Astrocyte (in vitro differentiated cells and primary cell): ENCODE measurements at regions not wholly inside any gene's neighbourhood (a gene's known extent, or its start where the extent isn't known, plus 50 kb on each side); places are given as distances from the start of the nearest gene placed in this dataset.

ENCODE experiments used
- DNase-seq: peaks from one replicate; pipeline ENCODE4 v3.0.0-alpha.2; 2010; ENCODE audit warnings: low read depth
- FAIRE-seq: peaks from 2 replicates; lab custom pipeline; 2011; peaks lifted over from hg19 to GRCh38; lab: Jason Lieb, UNC
- H2AFZ ChIP-seq: 2 replicates; pipeline ENCODE4 v1.6.0; 2012; ENCODE audit warnings: low read depth, low read length, inconsistent platforms
- H3K27ac ChIP-seq: 2 replicates; pipeline ENCODE4 v1.5.1; 2011; ENCODE audit warnings: low read depth, low read length, inconsistent platforms
- H3K27me3 ChIP-seq: 2 replicates; pipeline ENCODE4 v1.6.0; 2011; ENCODE audit warnings: low read length, inconsistent platforms; ENCODE audit not compliant: insufficient read depth
- H3K36me3 ChIP-seq: 2 replicates; pipeline ENCODE4 v1.5.1; 2011; ENCODE audit warnings: low read length, inconsistent platforms; ENCODE audit not compliant: insufficient read depth
- H3K4me1 ChIP-seq: 2 replicates; pipeline ENCODE4 v1.5.1; 2011; ENCODE audit warnings: low read length, inconsistent platforms; ENCODE audit not compliant: insufficient read depth
- H3K4me2 ChIP-seq: 2 replicates; pipeline ENCODE4 v1.6.0; 2012; ENCODE audit warnings: low read length, inconsistent platforms
- H3K4me3 ChIP-seq: 2 replicates; pipeline ENCODE4 v1.5.1; 2011; ENCODE audit warnings: low read depth, mild to moderate bottlenecking, low read length, inconsistent platforms; ENCODE audit not compliant: insufficient read depth
- H3K79me2 ChIP-seq: 2 replicates; pipeline ENCODE4 v1.6.0; 2012; ENCODE audit warnings: mild to moderate bottlenecking, low read length, inconsistent platforms; ENCODE audit not compliant: insufficient read depth
- H3K9ac ChIP-seq: 2 replicates; pipeline ENCODE4 v1.6.0; 2012; ENCODE audit warnings: mild to moderate bottlenecking, low read length, inconsistent platforms
- H3K9me3 ChIP-seq: 2 replicates; pipeline ENCODE4 v1.5.1; 2012; ENCODE audit warnings: low read depth, mild to moderate bottlenecking, low read length, inconsistent platforms; ENCODE audit not compliant: insufficient read depth
- H4K20me1 ChIP-seq: 2 replicates; pipeline ENCODE4 v1.6.0; 2012; ENCODE audit warnings: low read length, inconsistent platforms; ENCODE audit not compliant: insufficient read depth
- H3K27ac Mint-ChIP-seq: one replicate; pipeline ENCODE4 v1.8.0; 2021; ENCODE audit warnings: mild to moderate bottlenecking, mixed read lengths; ENCODE audit not compliant: unreplicated experiment
- H3K27me3 Mint-ChIP-seq: one replicate; pipeline ENCODE4 v1.8.0; 2021; ENCODE audit warnings: low read depth, mixed read lengths; ENCODE audit not compliant: unreplicated experiment
- H3K36me3 Mint-ChIP-seq: one replicate; pipeline ENCODE4 v1.8.0; 2021; ENCODE audit warnings: low read depth, mixed read lengths; ENCODE audit not compliant: unreplicated experiment
- H3K4me1 Mint-ChIP-seq: one replicate; pipeline ENCODE4 v1.8.0; 2021; ENCODE audit warnings: low read depth, mixed read lengths; ENCODE audit not compliant: unreplicated experiment
- H3K4me3 Mint-ChIP-seq: one replicate; pipeline ENCODE4 v1.8.0; 2021; ENCODE audit warnings: mild to moderate bottlenecking, moderate library complexity, mixed read lengths; ENCODE audit not compliant: unreplicated experiment
- H3K9me3 Mint-ChIP-seq: one replicate; pipeline ENCODE4 v1.8.0; 2021; ENCODE audit warnings: mild to moderate bottlenecking, mixed read lengths; ENCODE audit not compliant: unreplicated experiment
- EZH2 ChIP-seq: IDR thresholded peaks from 2 replicates; pipeline ENCODE4 v1.6.1; 2012; ENCODE audit warnings: mild to moderate bottlenecking, low read length, inconsistent platforms; ENCODE audit not compliant: insufficient read depth
- TF ChIP-seq, protein P1 (sequence below): IDR thresholded peaks from 2 replicates; pipeline ENCODE4 v1.5.1; 2011; ENCODE audit warnings: low read depth, mild to moderate bottlenecking, inconsistent platforms, low read length, moderate library complexity; ENCODE audit not compliant: insufficient read depth

DNA sequence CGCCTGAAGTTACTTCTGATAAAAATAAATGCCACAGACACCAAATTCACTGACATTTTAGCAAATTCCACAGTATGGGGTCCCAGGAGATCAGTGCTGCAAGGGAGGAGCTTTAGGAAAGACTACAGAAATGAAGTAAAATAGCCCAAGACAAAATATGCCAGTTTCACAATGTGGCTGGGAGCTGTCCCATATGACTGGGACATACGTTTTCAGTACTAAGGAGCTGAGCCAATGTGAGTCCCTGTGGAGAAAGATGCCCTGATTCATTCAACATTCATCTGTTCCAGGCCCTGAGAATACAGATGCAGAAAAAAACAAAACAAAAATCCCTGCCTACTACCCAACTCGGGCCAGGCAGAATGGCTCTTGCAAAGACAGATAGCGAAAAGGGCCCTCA, 63.4 kb upstream of the FAM174B start:
- H3K27ac ChIP-seq: no peak overlapping the region
- no peaks in the 10 kb centered on the region for H3K79me2 ChIP-seq
- no peaks in the 10 kb centered on the region for H3K9me3 ChIP-seq
- Mint-ChIP-seq H3K36me3 (peaks cover 2% of the 10 kb centered on the region), H3K4me3 (no peak overlapping the region), H3K9me3 (peaks cover 2% of the 10 kb centered on the region), H3K27ac (no peak overlapping the region), H3K27me3 (no peaks in the 10 kb centered on the region), H3K4me1 (no peaks in the 10 kb centered on the region)
- no peak for TF ChIP-seq EZH2
- TF ChIP-seq, protein P1, sequence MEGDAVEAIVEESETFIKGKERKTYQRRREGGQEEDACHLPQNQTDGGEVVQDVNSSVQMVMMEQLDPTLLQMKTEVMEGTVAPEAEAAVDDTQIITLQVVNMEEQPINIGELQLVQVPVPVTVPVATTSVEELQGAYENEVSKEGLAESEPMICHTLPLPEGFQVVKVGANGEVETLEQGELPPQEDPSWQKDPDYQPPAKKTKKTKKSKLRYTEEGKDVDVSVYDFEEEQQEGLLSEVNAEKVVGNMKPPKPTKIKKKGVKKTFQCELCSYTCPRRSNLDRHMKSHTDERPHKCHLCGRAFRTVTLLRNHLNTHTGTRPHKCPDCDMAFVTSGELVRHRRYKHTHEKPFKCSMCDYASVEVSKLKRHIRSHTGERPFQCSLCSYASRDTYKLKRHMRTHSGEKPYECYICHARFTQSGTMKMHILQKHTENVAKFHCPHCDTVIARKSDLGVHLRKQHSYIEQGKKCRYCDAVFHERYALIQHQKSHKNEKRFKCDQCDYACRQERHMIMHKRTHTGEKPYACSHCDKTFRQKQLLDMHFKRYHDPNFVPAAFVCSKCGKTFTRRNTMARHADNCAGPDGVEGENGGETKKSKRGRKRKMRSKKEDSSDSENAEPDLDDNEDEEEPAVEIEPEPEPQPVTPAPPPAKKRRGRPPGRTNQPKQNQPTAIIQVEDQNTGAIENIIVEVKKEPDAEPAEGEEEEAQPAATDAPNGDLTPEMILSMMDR: no peak
- no peak overlapping the region for H2AFZ ChIP-seq
- no peak overlapping the region for H3K9ac ChIP-seq
- H3K4me2 ChIP-seq: no peak overlapping the region
- no peak overlapping the region for H3K4me3 ChIP-seq
- FAIRE-seq: no peak
- H3K27me3 ChIP-seq: no peaks in the 10 kb centered on the region
- H4K20me1 ChIP-seq: no peaks in the 10 kb centered on the region
- peaks cover 9% of the 10 kb centered on the region for H3K4me1 ChIP-seq
- no peaks in the 10 kb centered on the region for H3K36me3 ChIP-seq
- no peak for DNase-seq

DNA sequence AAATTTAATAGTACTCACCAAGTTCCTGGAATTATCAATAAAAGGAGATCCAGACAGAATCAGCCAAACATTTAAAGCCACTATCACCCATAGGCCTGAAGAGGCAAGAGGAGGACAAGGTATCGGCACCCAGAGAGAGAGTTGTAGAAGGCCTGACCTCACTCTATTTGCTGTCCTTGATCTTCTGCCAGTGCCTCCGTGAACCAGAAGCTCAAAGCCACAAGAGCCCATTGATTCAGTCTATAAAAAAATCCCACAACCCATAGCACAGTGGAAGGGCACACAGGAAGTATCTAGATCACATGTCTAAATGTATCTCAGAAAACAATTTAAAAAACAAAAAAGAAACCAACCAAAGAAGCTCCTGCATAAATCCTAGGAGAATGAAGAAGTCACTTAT, 68.6 kb upstream of the FAM174B start:
- no peak overlapping the region for H3K27ac Mint-ChIP-seq
- no peak overlapping the region for H3K4me2 ChIP-seq
- H3K4me3 ChIP-seq: no peak overlapping the region
- H3K4me1 Mint-ChIP-seq: peaks cover 3% of the 10 kb centered on the region
- H3K79me2 ChIP-seq: no peaks in the 10 kb centered on the region
- H3K9me3 Mint-ChIP-seq: no peaks in the 10 kb centered on the region
- H3K4me1 ChIP-seq: no peaks in the 10 kb centered on the region
- H3K27me3 ChIP-seq: no peaks in the 10 kb centered on the region
- H2AFZ ChIP-seq: no peak overlapping the region
- no peak for FAIRE-seq
- no peak for TF ChIP-seq EZH2
- TF ChIP-seq, protein P1: no peak
- H3K36me3 ChIP-seq: no peaks in the 10 kb centered on the region
- no peak overlapping the region for H3K27ac ChIP-seq
- H3K4me3 Mint-ChIP-seq: no peak overlapping the region
- H3K9me3 ChIP-seq: no peaks in the 10 kb centered on the region
- H3K36me3 Mint-ChIP-seq: no peaks in the 10 kb centered on the region
- no peak for DNase-seq
- no peak overlapping the region for H3K9ac ChIP-seq
- H4K20me1 ChIP-seq: no peaks in the 10 kb centered on the region
- no peaks in the 10 kb centered on the region for H3K27me3 Mint-ChIP-seq

DNA sequence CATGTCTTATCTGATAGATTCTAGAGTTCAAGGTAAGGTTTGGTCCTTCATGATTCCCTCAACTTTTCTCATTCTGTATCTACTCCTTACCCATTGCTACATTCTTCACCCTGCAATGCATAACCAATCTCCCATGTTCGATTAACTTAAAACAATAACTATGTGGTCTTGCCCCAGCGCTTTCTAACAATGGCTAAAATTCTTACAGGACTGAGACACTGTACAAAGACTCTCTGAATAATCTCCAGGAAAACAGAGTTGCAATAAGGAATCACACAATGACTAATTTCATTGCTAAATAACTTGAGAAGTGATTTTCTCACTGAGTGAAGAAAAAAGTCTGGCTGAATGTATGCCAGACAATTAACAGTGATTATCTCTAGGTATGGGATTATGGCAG, 69.6 kb upstream of the FAM174B start:
- no peak overlapping the region for H3K27ac ChIP-seq
- no peaks in the 10 kb centered on the region for H4K20me1 ChIP-seq
- H2AFZ ChIP-seq: no peak overlapping the region
- DNase-seq (no peak), FAIRE-seq (no peak)
- H3K27me3 ChIP-seq: no peaks in the 10 kb centered on the region
- H3K9ac ChIP-seq: no peak overlapping the region
- Mint-ChIP-seq H3K27me3 (no peaks in the 10 kb centered on the region), H3K27ac (no peak overlapping the region), H3K4me3 (no peak overlapping the region), H3K9me3 (no peaks in the 10 kb centered on the region), H3K4me1 (peaks cover 3% of the 10 kb centered on the region), H3K36me3 (no peaks in the 10 kb centered on the region)
- H3K79me2 ChIP-seq: no peaks in the 10 kb centered on the region
- H3K4me3 ChIP-seq: no peak overlapping the region
- H3K9me3 ChIP-seq: no peaks in the 10 kb centered on the region
- TF ChIP-seq EZH2: no peak
- TF ChIP-seq, protein P1: no peak
- H3K36me3 ChIP-seq: no peaks in the 10 kb centered on the region
- H3K4me1 ChIP-seq: no peaks in the 10 kb centered on the region
- no peak overlapping the region for H3K4me2 ChIP-seq
